ENCODE measurements at regions not wholly inside any gene's neighbourhood (a gene's known extent, or its start where the extent isn't known, plus 50 kb on each side); places are given as distances from the start of the nearest gene placed in this dataset.
"Not testable (repeated sequence)": the region's sequence is repeated elsewhere in the genome, so short reads cannot be mapped to it uniquely, and the experiment has no call there.

GRCh38 chr3:94615275-94616065, 552.6 kb downstream of the NSUN3 start:
- no peak for DNase-seq

- DNase-seq: no peak
Observed at GRCh38 chr3:94616833-94617232, 554.0 kb downstream of the NSUN3 start.

GRCh38 chr3:94617312-94617711, 554.5 kb downstream of the NSUN3 start:
- no peak for DNase-seq

- no peak for DNase-seq
Observed at GRCh38 chr3:94619643-94620042, 556.8 kb downstream of the NSUN3 start.

GRCh38 chr3:94626573-94626972, 563.7 kb downstream of the NSUN3 start:
- DNase-seq: no peak

GRCh38 chr3:94627689-94628088, 564.8 kb downstream of the NSUN3 start:
- no peak for DNase-seq

GRCh38 chr3:94643400-94643799, 580.5 kb downstream of the NSUN3 start:
- no peak for DNase-seq

GRCh38 chr3:94645790-94646189, 582.9 kb downstream of the NSUN3 start:
- DNase-seq: no peak

GRCh38 chr3:94647131-94647530, 584.3 kb downstream of the NSUN3 start:
- DNase-seq: no peak

GRCh38 chr3:94648270-94649180, 585.7 kb downstream of the NSUN3 start:
- DNase-seq: not testable (repeated sequence)

GRCh38 chr3:94654096-94654495, 591.2 kb downstream of the NSUN3 start:
- DNase-seq: no peak

- no peak for DNase-seq
Observed at GRCh38 chr3:94665922-94666321, 603.1 kb downstream of the NSUN3 start.

GRCh38 chr3:94671078-94671477, 608.2 kb downstream of the NSUN3 start:
- DNase-seq: no peak

GRCh38 chr3:94673876-94674275, 611.0 kb downstream of the NSUN3 start:
- DNase-seq: no peak

GRCh38 chr3:94686208-94686607, 623.3 kb downstream of the NSUN3 start:
- DNase-seq: no peak

- DNase-seq: no peak
Observed at GRCh38 chr3:94693997-94694640, 631.3 kb downstream of the NSUN3 start.

- DNase-seq: no peak
Observed at GRCh38 chr3:94694894-94695293, 632.0 kb downstream of the NSUN3 start.

GRCh38 chr3:94704467-94704866, 641.6 kb downstream of the NSUN3 start:
- no peak for DNase-seq

GRCh38 chr3:94709249-94709902, 646.5 kb downstream of the NSUN3 start:
- DNase-seq: no peak

- no peak for DNase-seq
Observed at GRCh38 chr3:94714194-94714593, 651.3 kb downstream of the NSUN3 start.

GRCh38 chr3:94716326-94717018, 653.6 kb downstream of the NSUN3 start:
- no peak for DNase-seq

GRCh38 chr3:94734206-94734605, 671.3 kb downstream of the NSUN3 start:
- no peak for DNase-seq
